SK-N-SH treated with all-trans-retinoic acid at 6 μM for 48 hours (cell line): ENCODE measurements at regions not wholly inside any gene's neighbourhood (a gene's known extent, or its start where the extent isn't known, plus 50 kb on each side); places are given as distances from the start of the nearest gene placed in this dataset.

ENCODE experiments used
- ATAC-seq: fragments of 200-7000 bp; cut with Tn5 transposase; 3 replicates; pipeline ENCODE4 v1.9.1; 2020; ENCODE audit warnings: mild to moderate bottlenecking, moderate library complexity
- ARNTL ChIP-seq: fragments of 450-650 bp; formaldehyde crosslinking; IDR thresholded peaks from 2 replicates; pipeline ENCODE4 v1.5.0; 2020; ENCODE audit warnings: low read depth, mild to moderate bottlenecking, moderate library complexity, borderline replicate concordance
- BACH2 ChIP-seq: fragments of 250-450 bp; sonication (Bioruptor Pico); IDR thresholded peaks from 2 replicates; pipeline ENCODE4 v1.9.0; 2021; ENCODE audit warnings: mild to moderate bottlenecking, borderline replicate concordance
- CREB5 ChIP-seq: fragments of 250-450 bp; sonication (Bioruptor Pico); IDR thresholded peaks from 2 replicates; pipeline ENCODE4 v1.5.1; 2020; ENCODE audit warnings: low read depth, mild to moderate bottlenecking, moderate library complexity
- CSDC2 ChIP-seq: fragments of 250-450 bp; sonication (Bioruptor Pico); IDR thresholded peaks from 2 replicates; pipeline ENCODE4 v1.5.0; 2020; ENCODE audit warnings: mild to moderate bottlenecking, moderate library complexity
- CSRNP3 ChIP-seq: fragments of 250-450 bp; sonication (Bioruptor Pico); IDR thresholded peaks from 2 replicates; pipeline ENCODE4 v1.5.1; 2021; ENCODE audit warnings: mild to moderate bottlenecking, moderate library complexity
- ESRRG ChIP-seq: fragments of 250-450 bp; sonication (Bioruptor Pico); IDR thresholded peaks from 2 replicates; pipeline ENCODE4 v1.6.1; 2021; ENCODE audit warnings: mild to moderate bottlenecking
- GLIS3 ChIP-seq: fragments of 250-450 bp; sonication (Bioruptor Pico); IDR thresholded peaks from 2 replicates; pipeline ENCODE4 v1.5.0; 2020; ENCODE audit warnings: mild to moderate bottlenecking, moderate library complexity
- ISL1 ChIP-seq: fragments of 250-450 bp; sonication (Bioruptor Pico); IDR thresholded peaks from 2 replicates; pipeline ENCODE4 v2.1.2; 2022; ENCODE audit warnings: mild to moderate bottlenecking, moderate library complexity
- OSR1 ChIP-seq: fragments of 250-450 bp; sonication (Bioruptor Pico); IDR thresholded peaks from 2 replicates; pipeline ENCODE4 v1.8.0; 2022; ENCODE audit warnings: moderate library complexity, mild to moderate bottlenecking, inconsistent platforms
- PATZ1 ChIP-seq: fragments of 250-450 bp; sonication (Bioruptor Pico); IDR thresholded peaks from 2 replicates; pipeline ENCODE4 v1.8.0; 2020; ENCODE audit warnings: mild to moderate bottlenecking, moderate library complexity, borderline replicate concordance
- POU6F1 ChIP-seq: fragments of 250-450 bp; sonication (Bioruptor Pico); IDR thresholded peaks from 2 replicates; pipeline ENCODE4 v1.8.0; 2021; ENCODE audit warnings: low read depth, mild to moderate bottlenecking, moderate library complexity, borderline replicate concordance
- SNAI2 ChIP-seq: fragments of 250-450 bp; sonication (Bioruptor Pico); IDR thresholded peaks from 2 replicates; pipeline ENCODE4 v1.5.0; 2020; ENCODE audit warnings: mild to moderate bottlenecking, moderate library complexity
- TCF4 ChIP-seq: fragments of 250-450 bp; sonication (Bioruptor Pico); IDR thresholded peaks from 2 replicates; pipeline ENCODE4 v1.8.0; 2021; ENCODE audit warnings: mild to moderate bottlenecking, moderate library complexity, borderline replicate concordance
- TOX ChIP-seq: fragments of 250-450 bp; sonication (Bioruptor Pico); IDR thresholded peaks from 2 replicates; pipeline ENCODE4 v1.8.0; 2021; ENCODE audit warnings: mild to moderate bottlenecking, moderate library complexity, borderline replicate concordance
- TSHZ2 ChIP-seq: fragments of 250-450 bp; sonication (Bioruptor Pico); IDR thresholded peaks from 2 replicates; pipeline ENCODE4 v1.5.0; 2020; ENCODE audit warnings: mild to moderate bottlenecking, moderate library complexity
- ZC3H10 ChIP-seq: fragments of 250-450 bp; sonication (Bioruptor Pico); IDR thresholded peaks from 2 replicates; pipeline ENCODE4 v1.5.1; 2021; ENCODE audit warnings: mild to moderate bottlenecking, moderate library complexity
- ZFP3 ChIP-seq: fragments of 250-450 bp; sonication (Bioruptor Pico); IDR thresholded peaks from 2 replicates; pipeline ENCODE4 v1.5.0; 2020; ENCODE audit warnings: mild to moderate bottlenecking, moderate library complexity
- ZFP30 ChIP-seq: fragments of 450-650 bp; formaldehyde crosslinking; IDR thresholded peaks from 2 replicates; pipeline ENCODE4 v1.5.0; 2022; ENCODE audit warnings: mild to moderate bottlenecking, moderate library complexity
- ZNF565 ChIP-seq: fragments of 450-650 bp; formaldehyde crosslinking; conservative IDR thresholded peaks from 2 replicates; pipeline ENCODE4 v1.5.0; 2020; ENCODE audit warnings: low read depth, mild to moderate bottlenecking, moderate library complexity
- ZNF70 ChIP-seq: fragments of 450-650 bp; formaldehyde crosslinking; IDR thresholded peaks from 2 replicates; pipeline ENCODE4 v1.5.0; 2020; ENCODE audit warnings: mild to moderate bottlenecking, moderate library complexity
- ZNF8 ChIP-seq: fragments of 450-650 bp; formaldehyde crosslinking; IDR thresholded peaks from 2 replicates; pipeline ENCODE4 v1.5.0; 2020; ENCODE audit warnings: mild to moderate bottlenecking, moderate library complexity

GRCh38 chrX:42540146-42540545 is 237.8 kb downstream of the PPP1R2C start:
- TF ChIP-seq OSR1 (CRISPR knock-in tag), result no peak
- no peak for TF ChIP-seq BACH2 (CRISPR knock-in tag)
- no peak for TF ChIP-seq ISL1 (CRISPR knock-in tag)
- TF ChIP-seq ZNF70 (CRISPR knock-in tag), result no peak
- TF ChIP-seq CSRNP3 (CRISPR knock-in tag), result no peak
- TF ChIP-seq ZFP30, result no peak
- TF ChIP-seq CREB5 (CRISPR knock-in tag), result no peak
- TF ChIP-seq ESRRG, result no peak
- TF ChIP-seq ZFP3 (CRISPR knock-in tag), result no peak
- ATAC-seq, result no peak

GRCh38 chrX:42538405-42538804 is 239.6 kb downstream of the PPP1R2C start:
- no peak for ATAC-seq
- TF ChIP-seq ARNTL (CRISPR knock-in tag), result no peak
- no peak for TF ChIP-seq TOX
- TF ChIP-seq POU6F1, result no peak
- no peak for TF ChIP-seq CREB5 (CRISPR knock-in tag)
- no peak for TF ChIP-seq GLIS3 (CRISPR knock-in tag)

- ATAC-seq, result no peak
- TF ChIP-seq BACH2 (CRISPR knock-in tag) (no peak), CREB5 (CRISPR knock-in tag) (no peak), ZNF8 (CRISPR knock-in tag) (no peak), ZNF565 (CRISPR knock-in tag) (no peak), SNAI2 (no peak), POU6F1 (no peak), ISL1 (CRISPR knock-in tag) (no peak), ZNF70 (CRISPR knock-in tag) (no peak), ZC3H10 (CRISPR knock-in tag) (no peak), GLIS3 (CRISPR knock-in tag) (no peak), ZFP3 (CRISPR knock-in tag) (no peak)
Measured at GRCh38 chrX:42536286-42536685, 241.7 kb downstream of the PPP1R2C start.

GRCh38 chrX:42535233-42535632 is 242.7 kb downstream of the PPP1R2C start:
- ATAC-seq, result no peak
- TF ChIP-seq PATZ1 (no peak), ZFP3 (CRISPR knock-in tag) (no peak), BACH2 (CRISPR knock-in tag) (no peak), SNAI2 (no peak), TCF4 (CRISPR knock-in tag) (no peak), TSHZ2 (CRISPR knock-in tag) (no peak), CSDC2 (no peak), ISL1 (CRISPR knock-in tag) (no peak), CREB5 (CRISPR knock-in tag) (no peak), ZNF8 (CRISPR knock-in tag) (no peak)
